HG02885 (cell line): ENCODE measurements at regions not wholly inside any gene's neighbourhood (a gene's known extent, or its start where the extent isn't known, plus 50 kb on each side); places are given as distances from the start of the nearest gene placed in this dataset.
"Not testable (repeated sequence)": the region's sequence is repeated elsewhere in the genome, so short reads cannot be mapped to it uniquely, and the experiment has no call there.

Experiments
- ATAC-seq: cut with Tn5 transposase; IDR thresholded peaks from one replicate; pipeline ENCODE4 v1.9.1; 2021; ENCODE audit warnings: mild to moderate bottlenecking; ENCODE audit not compliant: unreplicated experiment, poor library complexity

GRCh38 chr20:25867776-25868649, 171.4 kb upstream of the ZNF337 start:
- ATAC-seq: no peak

- not testable (repeated sequence) for ATAC-seq
Observed at GRCh38 chr20:25867015-25867775, 170.5 kb upstream of the ZNF337 start.

DNA sequence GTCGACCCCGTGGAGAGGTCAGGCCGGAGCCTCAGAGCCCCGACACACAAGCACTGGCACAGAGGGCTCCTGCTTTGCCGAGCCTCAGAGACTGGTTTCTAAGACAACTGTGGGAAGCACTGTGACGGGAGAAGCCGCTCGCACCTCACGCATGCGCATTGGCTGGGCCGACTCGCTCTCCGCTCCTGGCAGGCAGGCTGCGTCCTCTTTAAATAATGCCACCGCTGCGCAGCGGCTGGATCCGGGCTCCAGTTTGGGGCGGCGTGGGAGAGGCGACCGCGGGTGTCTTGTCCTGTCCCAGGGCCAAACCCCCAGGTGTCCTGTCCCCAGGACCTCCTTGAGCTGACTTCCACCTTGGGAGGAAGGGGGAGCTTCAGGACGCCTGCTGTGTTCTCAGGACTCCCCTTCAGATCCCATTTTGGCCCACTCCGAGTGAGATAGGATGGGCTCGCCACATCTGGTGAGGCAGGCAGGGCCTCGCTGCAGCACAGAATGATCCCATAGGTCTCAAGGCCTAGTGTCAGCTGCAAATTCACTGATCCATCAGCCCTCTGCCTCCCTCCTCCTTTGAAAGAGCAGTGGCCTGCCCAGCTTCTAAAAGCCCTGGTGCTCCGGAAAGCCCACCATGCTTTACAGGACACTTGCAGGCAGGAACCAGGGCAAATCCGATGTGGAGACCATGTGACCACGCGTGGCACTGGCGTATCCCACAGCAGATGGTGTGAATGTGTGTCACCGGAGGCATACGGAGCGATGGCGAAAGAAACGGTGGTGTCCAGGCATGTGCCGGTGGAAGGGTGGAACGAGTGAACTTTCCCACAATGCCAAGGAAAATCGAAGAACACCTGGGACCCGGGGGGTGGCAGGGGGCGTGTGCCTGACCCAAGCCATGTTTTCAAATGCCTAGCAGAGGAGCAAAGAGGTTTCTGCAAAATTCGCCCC, 169.3 kb upstream of the ZNF337 start:
- peak; percentile 39 for ATAC-seq

GRCh38 chr20:25864963-25865714, 168.5 kb upstream of the ZNF337 start:
- ATAC-seq: not testable (repeated sequence)

GRCh38 chr20:25864326-25864962, 167.8 kb upstream of the ZNF337 start:
- no peak for ATAC-seq

GRCh38 chr20:25863536-25864325, 167.1 kb upstream of the ZNF337 start:
- no peak for ATAC-seq

- peak; percentile 62 for ATAC-seq
Observed at GRCh38 chr20:25862967-25863530, 166.4 kb upstream of the ZNF337 start.

DNA sequence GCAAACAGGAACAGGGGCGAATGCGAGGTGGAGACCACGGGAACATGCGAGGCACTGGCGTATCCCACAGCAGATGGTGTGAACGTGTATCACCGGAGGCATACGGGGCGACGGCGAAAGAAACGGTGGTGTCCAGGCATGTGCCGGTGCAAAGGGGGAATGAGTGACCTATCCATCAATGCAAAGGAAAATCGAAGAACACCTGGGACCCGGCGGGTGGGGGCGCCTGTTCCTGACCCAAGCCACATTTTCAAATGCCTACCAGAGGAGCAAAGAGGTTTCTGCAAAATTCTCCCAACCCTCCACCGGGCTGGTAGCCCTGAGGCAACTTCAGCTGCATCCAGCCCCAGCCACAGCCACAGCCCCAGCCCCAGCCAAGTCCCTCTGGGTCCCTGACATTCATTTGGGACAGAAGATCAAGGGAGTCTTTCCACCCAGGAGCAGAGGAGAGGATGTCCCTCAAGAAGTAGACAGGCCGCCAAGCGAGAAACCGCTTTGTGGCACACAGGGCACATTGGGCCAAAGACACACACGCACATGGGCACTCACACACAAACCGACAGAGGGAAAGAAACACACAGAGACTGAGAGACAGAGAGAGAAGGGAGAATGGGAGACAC, 164.0 kb upstream of the ZNF337 start:
- no peak for ATAC-seq

DNA sequence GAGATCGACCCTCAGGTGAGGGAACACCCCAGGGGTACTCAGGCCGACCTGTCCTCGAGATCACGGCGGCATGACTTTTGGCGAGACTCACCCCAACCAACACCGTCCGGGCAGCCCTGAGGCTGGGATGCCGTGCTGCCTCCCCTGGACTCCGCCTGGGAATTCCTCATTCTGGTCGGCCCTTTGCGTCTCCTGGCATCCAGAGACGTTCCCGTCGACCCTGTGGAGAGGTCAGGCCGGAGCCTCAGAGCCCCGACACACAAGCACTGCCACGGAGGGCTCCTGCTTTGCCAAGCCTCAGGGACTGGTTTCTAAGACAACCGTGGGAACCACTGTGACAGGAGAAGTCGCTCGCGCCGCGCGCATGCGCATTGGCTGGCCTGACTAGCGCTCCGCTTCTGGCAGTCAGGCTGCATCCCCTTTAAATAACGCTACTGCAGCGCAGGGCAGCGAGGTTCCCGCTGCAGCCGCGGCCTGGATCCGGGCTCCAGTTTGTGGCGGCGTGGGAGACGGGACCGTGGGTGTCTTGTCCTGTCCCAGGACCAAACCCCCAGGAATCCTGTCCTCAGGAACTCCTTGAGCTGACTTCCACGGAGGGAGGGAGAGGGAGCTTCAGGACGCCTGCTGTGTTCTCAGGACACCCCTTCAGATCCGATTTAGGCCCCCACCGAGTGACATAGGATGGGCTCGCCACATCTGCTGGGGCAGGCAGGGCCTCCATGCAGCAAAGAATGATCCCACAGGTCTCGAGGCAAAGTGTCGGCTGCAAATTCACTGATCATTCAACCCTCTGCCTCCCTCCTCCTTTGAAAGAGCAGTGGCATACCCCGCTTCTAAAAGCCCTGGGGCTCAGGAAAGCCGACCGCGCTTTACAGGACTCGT, 163.2 kb upstream of the ZNF337 start:
- no peak for ATAC-seq

- no peak for ATAC-seq
Observed at GRCh38 chr20:25858495-25859425, 162.1 kb upstream of the ZNF337 start.

GRCh38 chr20:25857091-25857788, 160.6 kb upstream of the ZNF337 start:
- ATAC-seq: not testable (repeated sequence)

DNA sequence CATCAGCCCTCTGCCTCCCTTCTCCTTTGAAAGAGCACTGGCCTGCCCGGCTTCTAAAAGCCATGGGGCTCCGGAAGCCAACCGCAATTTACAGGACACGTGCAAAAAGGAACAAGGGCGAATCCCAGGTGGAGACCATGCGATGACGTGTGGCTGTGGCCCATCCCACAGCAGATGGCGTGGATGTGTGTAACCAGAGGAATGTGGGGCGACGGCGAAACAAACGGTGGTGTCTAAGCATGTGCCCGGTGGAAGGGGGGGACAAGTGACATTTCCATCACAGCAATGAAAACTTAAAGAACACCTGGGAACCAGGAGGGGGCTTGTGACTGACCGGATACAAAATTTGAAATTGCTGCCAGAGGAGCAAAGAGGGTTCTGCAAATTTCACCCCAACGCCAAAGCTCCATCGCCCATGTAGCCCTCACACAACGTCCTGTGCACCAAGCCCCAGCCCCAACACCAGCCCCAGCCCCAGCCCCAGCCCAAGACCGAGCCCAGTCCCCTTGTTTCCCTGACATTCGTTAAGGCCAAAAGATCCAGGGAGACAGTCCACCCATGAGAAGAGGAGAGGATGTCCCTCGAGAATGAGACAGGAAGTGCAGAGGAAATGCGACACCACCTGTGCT, 159.7 kb upstream of the ZNF337 start:
- ATAC-seq: no peak

- ATAC-seq: not testable (repeated sequence)
Observed at GRCh38 chr20:25855451-25856156, 159.0 kb upstream of the ZNF337 start.

DNA sequence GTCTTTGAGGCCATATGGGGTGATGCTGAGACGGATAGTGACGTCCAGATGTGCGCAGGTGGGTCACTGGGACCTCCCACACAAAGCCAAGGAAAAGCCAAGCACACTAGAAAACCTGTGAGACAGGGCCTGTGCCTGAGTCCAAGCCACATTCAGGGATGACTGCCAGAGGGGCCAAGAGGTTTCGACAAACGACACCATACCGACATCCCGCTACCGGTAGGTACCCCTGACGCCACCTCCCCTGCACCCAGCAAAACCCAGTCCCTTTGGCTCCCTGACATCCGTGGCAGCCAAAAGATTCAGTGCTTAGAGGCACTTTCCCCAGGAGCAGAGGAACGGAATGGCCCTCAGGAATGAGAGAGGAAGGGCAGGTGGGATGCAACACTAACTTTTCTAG, 158.0 kb upstream of the ZNF337 start:
- ATAC-seq: not testable (repeated sequence)
